ENCODE measurements at regions not wholly inside any gene's neighbourhood (a gene's known extent, or its start where the extent isn't known, plus 50 kb on each side); places are given as distances from the start of the nearest gene placed in this dataset.

- no peak for TF ChIP-seq CTCF (IDR thresholded peaks at IDR 0.05)
- H3K27ac ChIP-seq: no peak overlapping the region
- H3K4me3 ChIP-seq: no peak overlapping the region
- DNase-seq (ENCODE audit: low spot score): no peak
Measured at GRCh38 chr4:111216791-111217190, 593.9 kb upstream of the PITX2 start.

GRCh38 chr4:111221371-111221770 lies 598.5 kb upstream of the PITX2 start:
- DNase-seq (ENCODE audit: low spot score): no peak
- Histone ChIP-seq H3K4me3 (no peak overlapping the region), H3K27ac (no peak overlapping the region)
- TF ChIP-seq CTCF (IDR thresholded peaks at IDR 0.05): no peak

GRCh38 chr4:111228396-111228795 lies 605.5 kb upstream of the PITX2 start:
- TF ChIP-seq CTCF (IDR thresholded peaks at IDR 0.05): no peak
- no peak overlapping the region for H3K27ac ChIP-seq
- no peak for DNase-seq (ENCODE audit: low spot score)
- no peak overlapping the region for H3K4me3 ChIP-seq

GRCh38 chr4:111228874-111229273 lies 606.0 kb upstream of the PITX2 start:
- H3K27ac ChIP-seq: no peak overlapping the region
- no peak for TF ChIP-seq CTCF (IDR thresholded peaks at IDR 0.05)
- H3K4me3 ChIP-seq: no peak overlapping the region
- no peak for DNase-seq (ENCODE audit: low spot score)

- DNase-seq (ENCODE audit: low spot score): no peak
- TF ChIP-seq CTCF (IDR thresholded peaks at IDR 0.05): no peak
- Histone ChIP-seq H3K4me3 (no peak overlapping the region), H3K27ac (no peak overlapping the region)
Measured at GRCh38 chr4:111230265-111230664, 607.4 kb upstream of the PITX2 start.

GRCh38 chr4:111231281-111231680 lies 608.4 kb upstream of the PITX2 start:
- Histone ChIP-seq H3K27ac (no peak overlapping the region), H3K4me3 (no peak overlapping the region)
- no peak for TF ChIP-seq CTCF (IDR thresholded peaks at IDR 0.05)
- no peak for DNase-seq (ENCODE audit: low spot score)

- H3K4me3 ChIP-seq: no peak overlapping the region
- no peak overlapping the region for H3K27ac ChIP-seq
- DNase-seq (ENCODE audit: low spot score): no peak
- TF ChIP-seq CTCF (IDR thresholded peaks at IDR 0.05): no peak
Measured at GRCh38 chr4:111234939-111235338, 612.1 kb upstream of the PITX2 start.
